GM10266 (cell line): ENCODE measurements at regions not wholly inside any gene's neighbourhood (a gene's known extent, or its start where the extent isn't known, plus 50 kb on each side); places are given as distances from the start of the nearest gene placed in this dataset.

ENCODE experiments used
- DNase-seq: peaks from one replicate; pipeline ENCODE4 v3.0.0; 2012; ENCODE audit errors: extremely low spot score
- CTCF ChIP-seq: IDR thresholded peaks from 2 replicates; pipeline ENCODE4 v1.5.1; 2012; ENCODE audit warnings: mild to moderate bottlenecking, low read depth; ENCODE audit not compliant: control insufficient read depth, insufficient read depth; ENCODE audit errors: missing control alignments

GRCh38 chr4:173930329-173930967 lies 353.0 kb downstream of the FBXO8 start:
- TF ChIP-seq CTCF, result no peak
- DNase-seq, result no peak

- DNase-seq, result no peak
- no peak for TF ChIP-seq CTCF
These were observed 353.5 kb downstream of the FBXO8 start for GRCh38 chr4:173929921-173930320.

GRCh38 chr4:173924561-173924960 lies 358.9 kb downstream of the FBXO8 start:
- no peak for TF ChIP-seq CTCF
- no peak for DNase-seq

GRCh38 chr4:173919861-173920260 lies 363.6 kb downstream of the FBXO8 start:
- DNase-seq, result no peak
- no peak for TF ChIP-seq CTCF

GRCh38 chr4:173919196-173919595 lies 364.3 kb downstream of the FBXO8 start:
- DNase-seq, result no peak
- no peak for TF ChIP-seq CTCF

GRCh38 chr4:173917255-173917960 lies 366.1 kb downstream of the FBXO8 start:
- TF ChIP-seq CTCF, result no peak
- DNase-seq, result no peak

GRCh38 chr4:173913496-173913895 lies 370.0 kb downstream of the FBXO8 start:
- no peak for TF ChIP-seq CTCF

More at GRCh38 chr4:173913496-173913895, 370.0 kb downstream of the FBXO8 start:
- DNase-seq, result no peak
